Karpas-422 (cell line): ENCODE measurements at regions not wholly inside any gene's neighbourhood (a gene's known extent, or its start where the extent isn't known, plus 50 kb on each side); places are given as distances from the start of the nearest gene placed in this dataset.
A peak's percentile ranks its signal among the peaks of the same experiment; 100 is the strongest.
"Not testable (repeated sequence)": the region's sequence is repeated elsewhere in the genome, so short reads cannot be mapped to it uniquely, and the experiment has no call there.

Source experiments
- DNase-seq: peaks from one replicate; pipeline ENCODE4 v3.0.0-alpha.2; 2015
- H2AFZ ChIP-seq: fragments of 200-600 bp; sonication (generic); 2 replicates; pipeline ENCODE4 v1.6.1; 2014; ENCODE audit warnings: antibody characterized with exemption, low read length, mixed read lengths
- H3K27ac ChIP-seq: fragments of 200-600 bp; sonication (generic); 2 replicates; pipeline ENCODE4 v1.5.1; 2014; ENCODE audit warnings: mild to moderate bottlenecking, low read length, moderate library complexity
- H3K27me3 ChIP-seq: fragments of 200-600 bp; sonication (generic); 2 replicates; pipeline ENCODE4 v1.6.1; 2014; ENCODE audit warnings: low read length, mixed read lengths
- H3K36me3 ChIP-seq: fragments of 200-600 bp; sonication (generic); 2 replicates; pipeline ENCODE4 v1.6.1; 2014; ENCODE audit warnings: low read length, mixed read lengths; ENCODE audit not compliant: insufficient read depth
- H3K4me1 ChIP-seq: fragments of 200-600 bp; sonication (generic); 2 replicates; pipeline ENCODE4 v1.6.1; 2014; ENCODE audit warnings: mild to moderate bottlenecking, low read length, mixed read lengths
- H3K4me2 ChIP-seq: fragments of 200-600 bp; sonication (generic); 2 replicates; pipeline ENCODE4 v1.6.1; 2014; ENCODE audit warnings: low read length, low read depth, mild to moderate bottlenecking; ENCODE audit not compliant: poor library complexity, severe bottlenecking
- H3K4me3 ChIP-seq: fragments of 200-600 bp; sonication (generic); 2 replicates; pipeline ENCODE4 v1.5.1; 2014; ENCODE audit warnings: mild to moderate bottlenecking, antibody characterized with exemption, low read length, mixed read lengths
- H3K79me2 ChIP-seq: fragments of 200-600 bp; sonication (generic); 2 replicates; pipeline ENCODE4 v1.6.1; 2014; ENCODE audit warnings: mild to moderate bottlenecking, low read length, mixed read lengths
- H3K9ac ChIP-seq: fragments of 200-600 bp; sonication (generic); 2 replicates; pipeline ENCODE4 v1.6.0; 2014; ENCODE audit warnings: low read length
- H3K9me2 ChIP-seq: fragments of 200-600 bp; sonication (generic), shearing (Covaris generic); replicated peaks from 2 replicates; pipeline ENCODE4 v1.6.0; 2014; ENCODE audit warnings: mild to moderate bottlenecking, low read length, moderate library complexity; ENCODE audit not compliant: insufficient read depth
- H3K9me3 ChIP-seq: fragments of 300-700, 200-600 bp; sonication (generic); 2 replicates; pipeline ENCODE4 v1.6.1; 2014; ENCODE audit warnings: low read length, mixed read lengths
- H4K20me1 ChIP-seq: fragments of 200-600 bp; sonication (generic); 2 replicates; pipeline ENCODE4 v1.6.1; 2014; ENCODE audit warnings: mild to moderate bottlenecking, antibody characterized with exemption, low read length, low read depth; ENCODE audit not compliant: insufficient read depth

DNA sequence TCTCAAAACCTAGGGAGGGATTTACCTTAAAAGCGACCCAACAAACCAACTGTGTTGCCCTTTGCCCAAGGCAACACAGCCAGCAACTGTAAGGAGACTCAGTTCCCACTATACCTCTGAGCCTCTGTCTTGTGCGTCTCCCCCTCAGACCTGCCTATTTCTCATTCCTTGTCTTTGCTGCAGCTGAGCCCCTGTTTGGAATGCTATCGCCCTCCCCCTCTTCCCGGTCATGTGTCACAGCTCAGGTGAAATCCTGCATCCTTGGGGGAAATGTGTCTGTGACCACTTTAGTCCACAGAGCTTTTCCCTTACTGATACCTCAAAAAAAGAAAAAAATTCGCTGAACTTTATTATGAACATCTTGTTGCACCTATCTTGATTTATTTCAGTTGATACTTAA, 52.0 kb upstream of the LRIG1 start:
- H3K9me2 ChIP-seq = no peaks in the 10 kb centered on the region
- H2AFZ ChIP-seq = peak overlapping the region; percentile 24
- H3K27ac ChIP-seq = no peak overlapping the region; the same call in 1 of the 2 replicates
- H3K36me3 ChIP-seq = no peaks in the 10 kb centered on the region
- H3K4me1 ChIP-seq = peaks cover 33% of the 10 kb centered on the region
- DNase-seq = no peak
- H3K4me2 ChIP-seq = peak overlapping the region; percentile 53
- peak overlapping the region; percentile 35; the same call in 1 of the 2 replicates for H3K9ac ChIP-seq
- no peaks in the 10 kb centered on the region for H4K20me1 ChIP-seq
- no peaks in the 10 kb centered on the region for H3K9me3 ChIP-seq
- no peaks in the 10 kb centered on the region for H3K79me2 ChIP-seq
- H3K4me3 ChIP-seq = no peak overlapping the region
- no peaks in the 10 kb centered on the region for H3K27me3 ChIP-seq

- Histone ChIP-seq H4K20me1 (no peaks in the 10 kb centered on the region), H3K36me3 (no peaks in the 10 kb centered on the region; the same call in 1 of the 2 replicates), H3K27me3 (no peaks in the 10 kb centered on the region), H3K4me2 (peak overlapping the region; percentile 53), H3K4me3 (peak overlapping the region; percentile 9; the same call in 1 of the 2 replicates), H3K27ac (peak overlapping the region; percentile 7; the same call in 1 of the 2 replicates), H3K9me2 (no peaks in the 10 kb centered on the region), H3K4me1 (peaks cover 33% of the 10 kb centered on the region), H3K9ac (peak overlapping the region; percentile 13; the same call in 1 of the 2 replicates), H3K79me2 (no peaks in the 10 kb centered on the region), H3K9me3 (no peaks in the 10 kb centered on the region), H2AFZ (peak overlapping the region; percentile 34; the same call in 1 of the 2 replicates)
- DNase-seq = peak; percentile 59
Observed at GRCh38 chr3:66553441-66554113, 52.8 kb upstream of the LRIG1 start.

DNA sequence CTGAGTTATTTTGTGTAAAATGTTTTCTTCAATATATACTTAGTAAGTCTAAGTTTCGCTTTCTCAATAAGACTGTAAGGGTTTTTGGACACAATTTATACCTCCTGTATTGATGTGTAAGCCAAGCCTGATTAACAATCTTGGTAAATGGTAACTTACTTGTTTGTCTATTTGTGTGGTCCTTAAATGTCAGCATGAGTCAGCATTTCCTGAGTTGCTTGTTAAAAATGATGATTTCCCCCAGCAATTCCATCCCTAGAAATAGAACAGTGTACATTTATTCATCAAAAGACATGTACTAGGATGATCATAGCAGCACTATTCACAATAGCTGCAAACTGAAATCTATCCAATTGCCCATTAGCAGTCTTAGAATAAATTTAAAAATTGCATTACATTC, 53.4 kb upstream of the LRIG1 start:
- Histone ChIP-seq H3K4me3 (peak overlapping the region; percentile 9), H3K4me2 (peak overlapping the region; percentile 53), H3K27me3 (no peaks in the 10 kb centered on the region), H2AFZ (peak overlapping the region; percentile 34), H3K4me1 (peaks cover 33% of the 10 kb centered on the region), H3K36me3 (no peaks in the 10 kb centered on the region; the same call in 1 of the 2 replicates), H4K20me1 (no peaks in the 10 kb centered on the region), H3K79me2 (no peaks in the 10 kb centered on the region), H3K9me3 (no peaks in the 10 kb centered on the region), H3K27ac (peak overlapping the region; percentile 7; the same call in 1 of the 2 replicates), H3K9me2 (no peaks in the 10 kb centered on the region), H3K9ac (no peak overlapping the region)
- DNase-seq = no peak

DNA sequence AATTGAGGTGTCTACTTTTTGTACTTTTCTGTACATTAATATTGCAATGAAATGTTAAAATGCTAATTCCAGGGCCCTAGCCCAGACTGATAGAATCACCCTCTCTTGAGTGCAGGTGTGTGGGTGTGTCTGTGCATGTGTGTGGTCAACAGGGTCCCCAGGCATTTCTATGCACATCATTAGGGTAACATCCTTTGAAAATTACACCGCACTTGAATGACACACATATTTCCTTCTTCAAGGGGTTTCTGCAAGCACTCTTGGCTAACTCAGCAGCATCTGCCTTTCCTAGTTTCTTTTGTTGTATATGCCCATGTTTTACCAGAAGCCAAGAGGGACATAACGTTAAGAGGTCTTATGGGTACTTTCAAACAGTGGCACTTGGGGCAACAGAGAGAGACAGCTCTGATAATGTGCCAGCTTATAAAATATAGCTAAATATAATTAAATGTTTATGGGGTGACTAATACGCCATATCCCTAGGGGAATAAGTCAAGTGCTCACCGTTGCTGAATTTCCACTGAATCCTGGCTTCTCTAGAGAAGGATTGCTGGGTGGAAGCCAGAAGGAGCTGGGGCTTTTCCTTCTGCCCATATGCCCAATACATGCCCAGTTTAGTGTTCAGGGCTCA, 54.5 kb upstream of the LRIG1 start:
- Histone ChIP-seq H2AFZ (no peak overlapping the region), H3K9me2 (no peaks in the 10 kb centered on the region), H3K9ac (no peak overlapping the region)

DNA sequence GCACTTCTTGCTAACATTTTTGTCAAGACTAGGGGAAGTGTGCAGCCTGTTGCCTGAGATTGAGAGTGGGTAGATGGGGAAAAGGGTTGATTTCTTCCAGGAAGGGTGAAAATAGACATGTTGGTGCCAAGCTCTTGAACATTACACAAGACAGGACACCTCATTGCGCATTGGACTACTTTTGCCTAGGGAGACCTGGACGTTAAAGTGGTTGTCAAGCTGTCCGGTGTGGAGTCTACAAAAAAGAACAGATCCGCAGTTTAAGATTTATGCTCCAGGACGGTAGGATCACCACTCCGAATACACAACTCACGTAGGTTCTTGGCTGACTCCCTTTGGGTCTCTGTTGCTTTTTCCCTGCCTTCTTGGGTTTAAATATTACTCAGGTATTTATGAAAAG, 56.3 kb upstream of the LRIG1 start:
- H3K4me2 ChIP-seq = no peak overlapping the region
- H3K27ac ChIP-seq = no peak overlapping the region
- DNase-seq = no peak
- no peaks in the 10 kb centered on the region for H3K9me2 ChIP-seq
- no peaks in the 10 kb centered on the region for H4K20me1 ChIP-seq
- no peaks in the 10 kb centered on the region for H3K27me3 ChIP-seq
- no peaks in the 10 kb centered on the region for H3K9me3 ChIP-seq
- no peak overlapping the region for H3K4me3 ChIP-seq
- H3K4me1 ChIP-seq = peaks cover 38% of the 10 kb centered on the region
- H3K79me2 ChIP-seq = no peaks in the 10 kb centered on the region
- no peak overlapping the region for H3K9ac ChIP-seq
- no peaks in the 10 kb centered on the region; the same call in 1 of the 2 replicates for H3K36me3 ChIP-seq
- no peak overlapping the region for H2AFZ ChIP-seq

More for the DNA sequence above, 54.5 kb upstream of the LRIG1 start:
- no peak overlapping the region for H3K4me2 ChIP-seq
- no peaks in the 10 kb centered on the region for H3K9me3 ChIP-seq
- H3K4me1 ChIP-seq = peaks cover 38% of the 10 kb centered on the region
- H3K36me3 ChIP-seq = no peaks in the 10 kb centered on the region; the same call in 1 of the 2 replicates
- H3K4me3 ChIP-seq = no peak overlapping the region
- DNase-seq = peak; percentile 44
- no peaks in the 10 kb centered on the region for H4K20me1 ChIP-seq
- H3K79me2 ChIP-seq = no peaks in the 10 kb centered on the region
- H3K27ac ChIP-seq = no peak overlapping the region
- no peaks in the 10 kb centered on the region for H3K27me3 ChIP-seq

GRCh38 chr3:66559924-66560323, 59.1 kb upstream of the LRIG1 start:
- DNase-seq = peak; percentile 47
- not testable (repeated sequence) for H3K27me3 ChIP-seq, H3K79me2 ChIP-seq, H3K9me3 ChIP-seq, H3K4me3 ChIP-seq, H3K27ac ChIP-seq, H3K36me3 ChIP-seq, H3K9me2 ChIP-seq, H3K9ac ChIP-seq, H2AFZ ChIP-seq, H3K4me2 ChIP-seq, H4K20me1 ChIP-seq
- H3K4me1 ChIP-seq = peaks cover 30% of the 10 kb centered on the region

DNA sequence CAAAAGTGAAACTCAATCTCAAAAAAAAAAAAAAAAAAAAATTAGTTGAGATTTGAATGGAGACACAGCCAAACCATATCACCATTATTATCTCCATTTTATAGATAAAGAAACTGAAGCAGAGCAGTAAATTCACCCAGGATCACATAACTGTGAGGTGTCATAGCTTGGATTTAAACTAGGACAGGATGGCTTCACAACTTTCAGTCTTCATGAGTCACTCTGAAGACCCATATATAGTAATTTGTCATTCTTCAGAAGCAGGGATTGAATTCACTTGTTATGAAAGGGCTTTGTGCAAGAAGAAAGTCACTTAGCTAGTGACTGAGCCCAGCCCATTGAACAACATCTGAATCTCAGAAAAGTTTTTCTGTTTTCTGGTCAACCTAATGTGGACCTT, 60.5 kb upstream of the LRIG1 start:
- no peak overlapping the region for H3K9ac ChIP-seq
- no peak overlapping the region for H2AFZ ChIP-seq
- H4K20me1 ChIP-seq = no peaks in the 10 kb centered on the region
- no peak for DNase-seq
- no peaks in the 10 kb centered on the region for H3K27me3 ChIP-seq
- no peaks in the 10 kb centered on the region for H3K9me2 ChIP-seq
- H3K79me2 ChIP-seq = no peaks in the 10 kb centered on the region
- H3K4me3 ChIP-seq = no peak overlapping the region
- no peak overlapping the region for H3K4me2 ChIP-seq
- H3K27ac ChIP-seq = no peak overlapping the region
- H3K36me3 ChIP-seq = no peaks in the 10 kb centered on the region; the same call in 1 of the 2 replicates
- H3K4me1 ChIP-seq = peaks cover 36% of the 10 kb centered on the region
- no peaks in the 10 kb centered on the region for H3K9me3 ChIP-seq

- Histone ChIP-seq H3K27me3 (no peaks in the 10 kb centered on the region), H3K9ac (0 out of 2 replicates have a peak overlapping the region, but pooled peaks have one; percentile 19), H3K9me3 (no peaks in the 10 kb centered on the region; the same call in 1 of the 2 replicates), H4K20me1 (no peaks in the 10 kb centered on the region), H3K36me3 (no peaks in the 10 kb centered on the region; the same call in 1 of the 2 replicates), H3K27ac (peak overlapping the region; percentile 45), H3K9me2 (no peaks in the 10 kb centered on the region), H3K4me3 (no peak overlapping the region), H3K4me2 (peak overlapping the region; percentile 36), H3K4me1 (peaks cover 47% of the 10 kb centered on the region), H3K79me2 (no peaks in the 10 kb centered on the region), H2AFZ (peak overlapping the region; percentile 82)
- DNase-seq = no peak
Observed at GRCh38 chr3:66565301-66565700, 64.5 kb upstream of the LRIG1 start.
